ENCODE measurements at regions not wholly inside any gene's neighbourhood (a gene's known extent, or its start where the extent isn't known, plus 50 kb on each side); places are given as distances from the start of the nearest gene placed in this dataset.

- DNase-seq (ENCODE audit: low spot score), result no peak
Measured at GRCh38 chr1:115142616-115143015, 53.3 kb upstream of the TSPAN2 start.

- DNase-seq (ENCODE audit: low spot score), result no peak
Measured at GRCh38 chr1:115141145-115141454, 51.8 kb upstream of the TSPAN2 start.

- DNase-seq (ENCODE audit: low spot score), result no peak
Measured at GRCh38 chr1:115140442-115141144, 51.3 kb upstream of the TSPAN2 start.

- DNase-seq (ENCODE audit: low spot score), result no peak
Measured at GRCh38 chr1:115139381-115139780, 50.1 kb upstream of the TSPAN2 start.
